HL-60 (cell line): ENCODE measurements at regions not wholly inside any gene's neighbourhood (a gene's known extent, or its start where the extent isn't known, plus 50 kb on each side); places are given as distances from the start of the nearest gene placed in this dataset.
"Not testable (repeated sequence)": the region's sequence is repeated elsewhere in the genome, so short reads cannot be mapped to it uniquely, and the experiment has no call there.

ENCODE experiments used
- DNase-seq, 2 experiments: peaks; one replicate each; pipeline ENCODE4 v3.0.0-alpha.2; 2010 to 2020; ENCODE audit warnings: low read depth in 1 of 2, low spot score in 1 of 2
- H3K27ac ChIP-seq: fragments of 250-450 bp; sonication (Bioruptor Pico); replicated peaks from 2 replicates; pipeline ENCODE4 v1.5.1; 2020; ENCODE audit warnings: mild to moderate bottlenecking, moderate library complexity
- H3K27me3 ChIP-seq: fragments of 250-450 bp; sonication (Bioruptor Pico); 2 replicates; pipeline ENCODE4 v1.5.1; 2021; ENCODE audit warnings: mild to moderate bottlenecking, moderate library complexity; ENCODE audit not compliant: insufficient read depth, poor library complexity, severe bottlenecking
- H3K4me3 ChIP-seq: replicated peaks from 2 replicates; pipeline ENCODE4 v1.5.1; 2011; ENCODE audit warnings: mild to moderate bottlenecking, control low read depth, low read length; ENCODE audit not compliant: insufficient read depth
- GABPA ChIP-seq: IDR thresholded peaks from 2 replicates; pipeline ENCODE4 v1.6.1; 2012; ENCODE audit warnings: low read depth
- POLR2AphosphoS5 ChIP-seq: IDR thresholded peaks from 2 replicates; pipeline ENCODE4 v1.6.1; 2012; ENCODE audit warnings: low read depth
- SPI1 ChIP-seq: IDR thresholded peaks from 2 replicates; pipeline ENCODE4 v1.6.1; 2012; ENCODE audit warnings: low read depth, mild to moderate bottlenecking, borderline replicate concordance
- TF ChIP-seq, protein P1 (sequence below): IDR thresholded peaks from one replicate; pipeline ENCODE4 v1.5.1; 2011; ENCODE audit warnings: low read length, control low read depth, inconsistent platforms; ENCODE audit not compliant: insufficient read depth
- TF ChIP-seq, protein P2 (sequence below): IDR thresholded peaks from 2 replicates; pipeline ENCODE4 v1.6.1; 2012; ENCODE audit warnings: low read depth; ENCODE audit not compliant: insufficient replicate concordance

DNA sequence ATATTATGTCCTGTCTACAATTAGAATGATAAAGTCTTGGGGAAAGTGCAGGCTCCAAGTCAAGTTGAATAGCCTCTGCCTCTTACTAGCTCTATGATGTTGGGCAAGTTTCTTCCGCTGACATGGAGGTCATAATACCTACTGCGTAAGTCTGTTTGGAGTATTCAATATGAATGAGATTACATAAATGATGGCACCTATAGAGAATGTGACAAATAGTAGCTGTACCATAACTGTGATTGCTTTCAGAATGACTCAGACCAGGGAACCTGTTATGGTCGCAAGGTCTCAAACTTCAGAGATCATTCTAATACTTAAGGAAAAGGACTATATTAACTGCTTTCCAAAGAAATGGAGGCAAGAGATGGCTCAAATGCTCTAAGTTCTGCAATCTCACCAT, 94.0 kb upstream of the ABCA1 start:
- TF ChIP-seq, protein P1, sequence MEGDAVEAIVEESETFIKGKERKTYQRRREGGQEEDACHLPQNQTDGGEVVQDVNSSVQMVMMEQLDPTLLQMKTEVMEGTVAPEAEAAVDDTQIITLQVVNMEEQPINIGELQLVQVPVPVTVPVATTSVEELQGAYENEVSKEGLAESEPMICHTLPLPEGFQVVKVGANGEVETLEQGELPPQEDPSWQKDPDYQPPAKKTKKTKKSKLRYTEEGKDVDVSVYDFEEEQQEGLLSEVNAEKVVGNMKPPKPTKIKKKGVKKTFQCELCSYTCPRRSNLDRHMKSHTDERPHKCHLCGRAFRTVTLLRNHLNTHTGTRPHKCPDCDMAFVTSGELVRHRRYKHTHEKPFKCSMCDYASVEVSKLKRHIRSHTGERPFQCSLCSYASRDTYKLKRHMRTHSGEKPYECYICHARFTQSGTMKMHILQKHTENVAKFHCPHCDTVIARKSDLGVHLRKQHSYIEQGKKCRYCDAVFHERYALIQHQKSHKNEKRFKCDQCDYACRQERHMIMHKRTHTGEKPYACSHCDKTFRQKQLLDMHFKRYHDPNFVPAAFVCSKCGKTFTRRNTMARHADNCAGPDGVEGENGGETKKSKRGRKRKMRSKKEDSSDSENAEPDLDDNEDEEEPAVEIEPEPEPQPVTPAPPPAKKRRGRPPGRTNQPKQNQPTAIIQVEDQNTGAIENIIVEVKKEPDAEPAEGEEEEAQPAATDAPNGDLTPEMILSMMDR, result no peak
- TF ChIP-seq GABPA (no peak), SPI1 (no peak), POLR2AphosphoS5 (no peak)
- TF ChIP-seq, protein P2, sequence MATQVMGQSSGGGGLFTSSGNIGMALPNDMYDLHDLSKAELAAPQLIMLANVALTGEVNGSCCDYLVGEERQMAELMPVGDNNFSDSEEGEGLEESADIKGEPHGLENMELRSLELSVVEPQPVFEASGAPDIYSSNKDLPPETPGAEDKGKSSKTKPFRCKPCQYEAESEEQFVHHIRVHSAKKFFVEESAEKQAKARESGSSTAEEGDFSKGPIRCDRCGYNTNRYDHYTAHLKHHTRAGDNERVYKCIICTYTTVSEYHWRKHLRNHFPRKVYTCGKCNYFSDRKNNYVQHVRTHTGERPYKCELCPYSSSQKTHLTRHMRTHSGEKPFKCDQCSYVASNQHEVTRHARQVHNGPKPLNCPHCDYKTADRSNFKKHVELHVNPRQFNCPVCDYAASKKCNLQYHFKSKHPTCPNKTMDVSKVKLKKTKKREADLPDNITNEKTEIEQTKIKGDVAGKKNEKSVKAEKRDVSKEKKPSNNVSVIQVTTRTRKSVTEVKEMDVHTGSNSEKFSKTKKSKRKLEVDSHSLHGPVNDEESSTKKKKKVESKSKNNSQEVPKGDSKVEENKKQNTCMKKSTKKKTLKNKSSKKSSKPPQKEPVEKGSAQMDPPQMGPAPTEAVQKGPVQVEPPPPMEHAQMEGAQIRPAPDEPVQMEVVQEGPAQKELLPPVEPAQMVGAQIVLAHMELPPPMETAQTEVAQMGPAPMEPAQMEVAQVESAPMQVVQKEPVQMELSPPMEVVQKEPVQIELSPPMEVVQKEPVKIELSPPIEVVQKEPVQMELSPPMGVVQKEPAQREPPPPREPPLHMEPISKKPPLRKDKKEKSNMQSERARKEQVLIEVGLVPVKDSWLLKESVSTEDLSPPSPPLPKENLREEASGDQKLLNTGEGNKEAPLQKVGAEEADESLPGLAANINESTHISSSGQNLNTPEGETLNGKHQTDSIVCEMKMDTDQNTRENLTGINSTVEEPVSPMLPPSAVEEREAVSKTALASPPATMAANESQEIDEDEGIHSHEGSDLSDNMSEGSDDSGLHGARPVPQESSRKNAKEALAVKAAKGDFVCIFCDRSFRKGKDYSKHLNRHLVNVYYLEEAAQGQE, result no peak
- no peak overlapping the region for H3K4me3 ChIP-seq
- no peaks in the 10 kb centered on the region for H3K27me3 ChIP-seq
- no peak for DNase-seq
- no peak overlapping the region for H3K27ac ChIP-seq

DNA sequence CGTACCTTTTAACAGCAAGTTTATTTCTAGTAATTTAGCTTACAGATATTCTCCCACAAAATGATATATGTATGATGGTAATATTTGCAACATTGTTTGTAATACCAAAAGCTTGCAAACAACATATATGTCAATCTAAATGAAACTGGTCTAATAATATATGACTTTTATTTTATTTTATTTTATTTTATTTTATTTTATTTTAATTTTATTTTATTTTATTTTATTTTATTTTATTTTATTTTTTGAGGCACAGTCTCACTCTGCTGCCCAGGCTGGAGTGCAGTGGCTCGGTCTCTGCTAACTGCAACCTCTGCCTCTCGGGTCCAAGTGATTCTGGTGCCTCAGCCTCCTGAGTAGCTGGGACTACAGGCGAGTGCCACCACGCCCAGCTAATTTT, 94.6 kb upstream of the ABCA1 start:
- H3K27ac ChIP-seq, H3K27me3 ChIP-seq, H3K4me3 ChIP-seq, DNase-seq: not testable (repeated sequence)

DNA sequence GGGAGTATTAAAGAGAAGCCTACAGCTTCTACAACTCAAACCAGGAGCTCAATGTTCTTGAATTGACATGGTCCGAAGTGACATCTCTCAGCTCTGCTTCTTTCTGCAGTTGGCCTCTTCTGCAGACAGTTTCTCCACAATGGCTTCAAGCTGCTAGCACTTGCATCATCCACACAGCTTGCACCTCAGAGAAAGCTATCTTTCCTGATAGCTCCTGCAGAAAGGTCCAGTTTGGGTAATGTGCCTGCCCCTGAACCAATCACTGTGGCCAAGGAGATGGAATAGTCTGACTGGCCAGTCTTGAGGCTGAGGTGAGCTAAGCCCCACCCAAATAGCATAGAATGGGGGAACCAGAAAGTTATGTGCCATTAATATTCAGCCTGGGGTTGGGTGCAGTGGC, 95.8 kb upstream of the ABCA1 start:
- Histone ChIP-seq H3K4me3 (no peak overlapping the region), H3K27ac (peak overlapping the region; percentile 62), H3K27me3 (no peaks in the 10 kb centered on the region)
- TF ChIP-seq GABPA (no peak), POLR2AphosphoS5 (no peak), SPI1 (no peak)
- TF ChIP-seq, protein P2, result no peak
- TF ChIP-seq, protein P1, result no peak
- DNase-seq, result peak; percentile 21 to 75

DNA sequence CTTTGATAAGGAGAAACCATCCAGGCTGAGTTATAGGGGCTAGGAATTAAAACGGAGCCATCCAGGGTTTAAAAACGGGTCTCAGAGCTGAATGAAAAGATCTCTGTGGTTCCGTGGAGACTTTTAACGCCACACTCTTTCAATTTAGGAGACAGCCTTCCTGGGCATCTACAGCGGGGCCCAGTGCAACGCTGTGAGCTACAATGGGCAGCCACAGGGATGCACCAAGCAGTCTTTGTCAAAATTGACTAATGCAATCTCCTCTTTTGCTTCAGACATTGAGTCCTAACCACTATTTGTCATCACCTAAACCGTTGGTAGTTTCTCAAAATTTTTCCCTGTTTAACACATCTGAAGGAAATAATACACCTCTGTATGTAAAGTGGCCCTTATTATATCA, 96.6 kb upstream of the ABCA1 start:
- no peak for TF ChIP-seq SPI1
- TF ChIP-seq, protein P2, result no peak
- no peak for TF ChIP-seq GABPA
- TF ChIP-seq POLR2AphosphoS5, result no peak
- TF ChIP-seq, protein P1, result no peak
- DNase-seq, result peak; percentile 17 to 50
- H3K27ac ChIP-seq, result peak overlapping the region; percentile 62
- no peak overlapping the region for H3K4me3 ChIP-seq
- no peaks in the 10 kb centered on the region for H3K27me3 ChIP-seq
